22Rv1 (cell line): ENCODE measurements at regions not wholly inside any gene's neighbourhood (a gene's known extent, or its start where the extent isn't known, plus 50 kb on each side); places are given as distances from the start of the nearest gene placed in this dataset.

Experiments used
- ZFX ChIP-seq: fragments of 450-650 bp; IDR thresholded peaks from 2 replicates; pipeline ENCODE4 v1.6.1; 2017; ENCODE audit warnings: antibody characterized with exemption, borderline replicate concordance
- TF ChIP-seq, protein P1 (sequence below): fragments of 450-650 bp; IDR thresholded peaks from 2 replicates; pipeline ENCODE4 v1.5.1; 2017; ENCODE audit warnings: mild to moderate bottlenecking

DNA sequence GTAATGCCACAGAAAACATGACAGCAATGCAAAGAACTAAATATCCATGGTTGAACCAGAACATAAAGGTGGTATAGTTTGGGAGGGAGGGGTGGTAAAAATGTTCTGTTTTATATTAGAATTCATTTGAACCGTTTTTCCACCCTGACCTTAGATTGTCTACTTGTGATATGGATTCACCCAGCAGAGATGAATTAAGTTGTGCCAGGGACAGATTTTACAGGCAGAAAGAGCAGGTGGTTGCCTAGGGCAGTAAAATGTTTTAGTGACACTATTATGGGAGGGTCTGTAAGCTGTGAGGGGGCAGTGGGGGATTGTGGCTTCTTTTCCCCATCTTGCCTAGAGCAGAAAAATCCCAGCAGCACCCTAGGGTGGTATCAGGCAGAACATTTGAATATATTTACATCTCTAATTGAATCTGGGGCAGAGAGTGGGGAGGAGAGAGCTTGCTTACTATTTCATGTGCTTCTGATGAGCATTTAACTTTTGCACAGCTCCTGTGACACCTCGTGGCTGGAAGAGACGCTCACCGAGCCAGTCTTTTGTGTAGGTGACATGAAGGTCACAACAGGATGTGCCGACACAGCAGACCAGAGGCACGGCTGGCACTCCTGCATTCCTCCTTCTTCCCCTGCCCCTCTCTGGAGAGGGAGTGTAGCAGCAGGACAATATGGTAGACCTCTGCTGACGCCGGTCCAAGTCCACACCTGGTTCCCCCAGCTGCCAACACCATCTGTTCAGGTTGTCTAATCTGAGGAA lies 452.3 kb downstream of the IRS2 start:
- TF ChIP-seq, protein P1, sequence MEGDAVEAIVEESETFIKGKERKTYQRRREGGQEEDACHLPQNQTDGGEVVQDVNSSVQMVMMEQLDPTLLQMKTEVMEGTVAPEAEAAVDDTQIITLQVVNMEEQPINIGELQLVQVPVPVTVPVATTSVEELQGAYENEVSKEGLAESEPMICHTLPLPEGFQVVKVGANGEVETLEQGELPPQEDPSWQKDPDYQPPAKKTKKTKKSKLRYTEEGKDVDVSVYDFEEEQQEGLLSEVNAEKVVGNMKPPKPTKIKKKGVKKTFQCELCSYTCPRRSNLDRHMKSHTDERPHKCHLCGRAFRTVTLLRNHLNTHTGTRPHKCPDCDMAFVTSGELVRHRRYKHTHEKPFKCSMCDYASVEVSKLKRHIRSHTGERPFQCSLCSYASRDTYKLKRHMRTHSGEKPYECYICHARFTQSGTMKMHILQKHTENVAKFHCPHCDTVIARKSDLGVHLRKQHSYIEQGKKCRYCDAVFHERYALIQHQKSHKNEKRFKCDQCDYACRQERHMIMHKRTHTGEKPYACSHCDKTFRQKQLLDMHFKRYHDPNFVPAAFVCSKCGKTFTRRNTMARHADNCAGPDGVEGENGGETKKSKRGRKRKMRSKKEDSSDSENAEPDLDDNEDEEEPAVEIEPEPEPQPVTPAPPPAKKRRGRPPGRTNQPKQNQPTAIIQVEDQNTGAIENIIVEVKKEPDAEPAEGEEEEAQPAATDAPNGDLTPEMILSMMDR, result no peak
- TF ChIP-seq ZFX, result no peak
